Occipital lobe (tissue), 1 donor: ENCODE measurements at regions not wholly inside any gene's neighbourhood (a gene's known extent, or its start where the extent isn't known, plus 50 kb on each side); places are given as distances from the start of the nearest gene placed in this dataset.

Experiments
- DNase-seq: peaks from one replicate; lab custom pipeline; 2025; lab: John Stamatoyannopoulos, UW

DNA sequence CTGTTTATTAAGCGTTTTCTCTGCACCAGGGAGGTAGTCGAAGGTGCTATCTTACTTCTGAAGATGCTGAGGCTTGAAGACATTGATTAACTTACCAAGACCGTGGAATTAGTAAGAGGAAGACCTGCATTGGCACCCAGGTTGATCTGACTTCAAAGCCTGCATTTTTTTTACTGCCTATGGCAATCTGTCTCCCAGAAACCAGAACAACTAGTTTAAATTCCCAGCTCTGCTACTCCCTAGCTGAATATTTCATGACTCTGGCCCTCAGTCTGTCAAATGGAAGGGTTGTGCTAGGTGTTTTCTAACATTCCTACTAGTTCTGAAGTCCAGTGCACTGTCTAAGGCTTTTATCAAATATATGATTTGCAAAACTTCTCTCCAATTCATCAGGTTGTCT lies 52.0 kb upstream of the GRAMD1B start:
- no peak for DNase-seq

DNA sequence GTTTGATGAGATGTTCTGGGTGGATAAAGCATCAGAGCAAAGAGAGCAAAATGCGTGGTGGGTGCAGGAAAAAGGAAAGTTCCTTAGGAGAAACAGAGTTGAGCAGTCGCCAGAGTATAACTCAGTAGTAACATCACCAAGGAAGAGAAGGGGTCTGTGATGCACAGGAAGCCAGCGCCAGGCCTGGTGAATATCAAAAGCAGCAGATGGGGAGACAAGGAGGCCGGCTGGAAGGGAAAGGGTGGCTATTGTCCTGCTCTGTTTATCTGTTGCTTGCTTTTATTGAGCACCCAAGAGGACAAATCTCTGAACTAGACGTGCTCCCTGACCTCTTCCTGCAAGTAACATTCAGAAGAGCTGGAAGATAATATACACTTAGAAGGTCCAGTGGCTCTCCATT lies 52.7 kb upstream of the GRAMD1B start:
- no peak for DNase-seq

DNA sequence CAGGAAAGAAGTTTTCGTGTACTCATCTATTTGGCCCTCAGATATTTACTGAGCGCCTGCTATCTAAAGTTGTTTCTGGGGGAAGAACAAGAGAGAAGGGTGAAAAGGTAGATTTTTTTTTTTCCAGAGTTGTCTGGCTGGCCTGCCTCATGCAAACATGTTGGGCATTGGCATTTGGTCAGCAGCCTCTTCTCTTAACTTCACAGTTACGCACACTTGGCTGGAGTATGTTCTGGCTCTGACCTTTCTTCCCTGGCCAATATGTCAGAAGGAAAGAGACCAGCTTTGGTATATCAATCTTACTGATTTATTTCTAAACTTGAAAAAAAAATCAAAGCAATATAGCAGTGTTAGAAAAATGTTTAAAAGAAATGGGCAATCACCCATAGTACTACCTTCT lies 54.2 kb upstream of the GRAMD1B start:
- DNase-seq, result no peak

DNA sequence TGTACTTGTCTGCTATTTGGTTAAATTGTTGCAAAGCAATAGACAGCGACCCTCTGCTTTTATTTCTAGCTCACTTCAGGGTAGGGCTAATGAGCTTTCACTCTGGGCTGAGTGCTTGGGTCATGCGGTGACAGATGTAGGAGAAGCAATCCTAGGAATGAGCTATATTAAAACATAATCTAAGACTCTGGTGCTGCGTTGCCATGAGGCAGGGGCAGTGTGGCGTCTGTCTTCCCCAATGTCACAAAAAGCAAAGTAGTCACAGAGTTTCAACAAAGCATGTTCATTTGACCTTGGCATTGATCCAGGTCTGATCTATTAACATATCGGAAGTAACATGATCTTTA lies 55.5 kb upstream of the GRAMD1B start:
- DNase-seq, result no peak

DNA sequence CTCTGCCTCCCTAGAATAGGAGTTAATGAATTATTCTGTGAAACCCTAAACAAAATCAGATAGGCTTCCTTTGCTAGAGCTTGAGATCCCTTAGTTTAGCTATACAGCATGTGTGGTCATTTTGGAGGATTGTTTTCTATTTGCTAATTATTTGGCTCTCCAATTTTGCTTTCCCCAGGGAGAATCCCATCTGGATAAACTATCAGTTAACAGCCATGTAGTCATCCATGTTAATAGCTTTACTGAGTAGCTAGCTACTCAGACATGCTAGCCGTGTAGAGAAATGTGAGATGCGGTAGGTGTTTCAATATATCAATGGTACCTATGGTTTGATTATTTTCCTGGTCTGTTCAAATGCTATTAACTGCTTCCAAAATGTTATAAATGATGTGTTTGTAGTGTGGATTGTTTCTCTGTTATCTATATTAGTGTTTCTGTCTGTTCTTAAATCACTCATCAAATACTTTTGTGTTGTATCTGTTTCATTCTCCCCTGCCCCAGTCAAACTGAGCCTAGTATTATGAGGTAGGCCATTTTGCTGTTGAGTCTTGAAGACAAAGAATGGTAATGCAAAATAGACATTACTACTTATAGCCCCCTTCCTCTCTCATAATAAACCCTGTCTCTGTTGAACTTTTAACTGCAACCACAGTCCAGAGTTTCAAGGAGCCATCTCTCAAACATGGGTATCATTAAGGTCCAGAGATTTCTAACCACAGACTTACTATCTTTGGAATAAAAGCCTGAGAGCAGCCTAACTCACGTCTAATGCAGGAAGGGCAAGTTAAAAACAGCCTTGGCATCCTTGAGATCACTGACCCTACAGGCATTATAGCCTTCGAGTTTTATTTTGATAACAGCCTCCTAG lies 56.1 kb upstream of the GRAMD1B start:
- DNase-seq, result no peak

DNA sequence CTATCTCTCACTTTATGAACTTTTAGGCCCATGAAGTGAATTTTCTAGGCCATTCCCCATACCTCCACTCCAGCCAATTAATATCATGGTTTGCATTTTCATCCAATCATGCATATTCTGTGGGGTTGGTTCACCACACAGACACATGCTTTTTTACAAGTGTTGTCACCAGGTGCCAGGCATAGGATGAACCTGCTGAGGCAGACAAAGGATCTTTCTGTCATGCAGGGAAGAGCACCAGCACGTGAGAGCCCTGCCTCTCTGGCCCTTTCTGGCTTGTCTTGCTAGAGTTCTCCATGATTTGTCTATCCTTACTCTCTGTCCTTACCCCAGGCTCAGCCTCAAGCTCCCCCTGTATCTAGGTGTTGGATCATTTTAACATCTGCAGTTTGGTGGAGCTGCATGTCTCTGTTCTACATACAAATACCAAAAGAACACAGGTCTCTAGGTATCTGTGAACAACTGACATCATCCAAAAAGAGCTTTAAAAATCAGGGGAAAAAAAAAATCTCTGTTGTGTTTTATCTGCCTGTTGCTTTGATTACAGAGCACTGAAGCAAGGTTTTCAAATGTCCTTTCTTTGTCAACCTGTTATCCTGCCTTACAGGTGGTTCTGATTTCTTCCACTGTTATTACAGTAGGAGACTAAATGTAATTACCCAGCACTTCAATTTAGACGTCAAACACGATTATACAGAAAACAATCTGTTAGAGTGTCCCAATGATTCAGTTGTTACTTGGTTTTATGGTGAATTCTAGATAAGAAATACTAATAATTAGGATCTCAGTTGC lies 58.4 kb upstream of the GRAMD1B start:
- no peak for DNase-seq

DNA sequence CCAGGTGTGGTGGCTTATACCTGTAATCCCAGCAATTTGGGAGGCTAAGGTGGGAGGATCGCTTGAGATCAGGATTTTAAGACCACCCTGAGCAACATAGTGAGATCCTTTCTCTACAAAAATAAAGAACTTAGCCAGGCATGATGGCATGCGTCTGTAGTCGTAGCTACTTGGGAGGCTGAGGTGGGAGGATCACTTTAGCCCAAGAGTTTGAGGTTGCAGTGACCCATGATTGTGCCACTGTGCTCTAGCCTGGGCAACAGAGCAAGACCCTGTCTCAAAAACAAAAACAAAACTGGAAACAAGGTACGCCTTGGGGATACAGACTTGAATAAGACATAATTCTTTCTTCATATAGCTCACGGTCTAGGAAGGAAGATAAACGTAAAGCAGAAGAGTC lies 63.1 kb upstream of the GRAMD1B start:
- DNase-seq, result no peak

DNA sequence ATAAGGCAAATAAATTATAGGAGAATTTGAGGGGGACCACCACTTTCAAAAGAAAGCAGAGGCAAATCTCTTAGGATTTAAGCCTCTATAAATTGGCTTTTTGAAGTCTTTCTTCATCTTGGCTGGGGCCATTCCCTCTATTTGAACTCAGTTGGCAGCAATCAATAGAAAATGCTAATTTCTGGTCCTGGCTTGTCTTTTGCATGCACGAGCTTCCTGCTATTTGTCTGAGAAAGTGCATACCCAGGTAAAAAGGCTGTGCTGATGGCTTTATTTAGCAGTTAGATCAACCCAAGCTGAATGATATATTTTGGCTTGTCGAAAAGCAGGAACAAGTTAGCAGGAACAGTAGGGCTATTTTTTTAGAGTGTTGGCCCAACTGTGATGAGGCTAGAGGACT lies 64.1 kb upstream of the GRAMD1B start:
- DNase-seq, result no peak

DNA sequence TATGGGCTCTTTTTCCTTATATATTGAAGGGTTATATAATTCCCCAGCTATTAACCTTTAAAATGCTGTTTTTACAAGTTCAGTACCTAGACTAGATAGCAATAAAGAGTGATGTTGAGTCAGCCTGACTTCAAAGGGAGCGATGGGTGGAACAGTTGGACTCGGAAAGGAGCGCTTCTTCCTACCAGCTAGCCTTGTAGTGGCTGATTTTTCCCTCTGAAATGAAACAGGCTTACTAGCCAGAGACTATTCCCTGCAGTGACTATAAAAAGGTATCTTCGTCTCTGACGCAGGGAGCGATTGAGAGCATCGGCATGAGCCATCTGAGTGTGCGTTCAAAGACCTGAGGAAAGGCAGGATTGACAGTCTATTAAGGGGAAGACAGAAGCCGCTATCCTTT lies 66.0 kb upstream of the GRAMD1B start:
- DNase-seq, result no peak

DNA sequence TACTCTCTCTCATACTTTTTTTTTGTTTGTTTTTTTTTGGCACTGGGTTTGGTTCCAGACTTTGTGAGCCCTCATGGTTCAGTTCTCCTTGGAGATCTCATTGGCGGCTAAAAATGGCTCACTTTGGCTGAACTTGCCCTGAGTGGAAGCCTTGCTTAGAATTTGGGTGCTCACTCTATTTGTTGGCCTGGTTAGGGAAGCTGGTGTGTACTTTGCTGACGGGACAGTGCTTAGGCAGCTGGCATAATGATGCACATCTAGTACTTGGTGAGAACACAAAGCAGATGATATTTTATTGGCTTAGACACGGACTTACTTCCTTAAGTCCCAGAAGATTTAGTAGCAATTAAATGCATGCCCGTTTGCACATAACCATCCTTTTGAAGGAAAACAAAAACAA lies 66.5 kb upstream of the GRAMD1B start:
- DNase-seq, result no peak

DNA sequence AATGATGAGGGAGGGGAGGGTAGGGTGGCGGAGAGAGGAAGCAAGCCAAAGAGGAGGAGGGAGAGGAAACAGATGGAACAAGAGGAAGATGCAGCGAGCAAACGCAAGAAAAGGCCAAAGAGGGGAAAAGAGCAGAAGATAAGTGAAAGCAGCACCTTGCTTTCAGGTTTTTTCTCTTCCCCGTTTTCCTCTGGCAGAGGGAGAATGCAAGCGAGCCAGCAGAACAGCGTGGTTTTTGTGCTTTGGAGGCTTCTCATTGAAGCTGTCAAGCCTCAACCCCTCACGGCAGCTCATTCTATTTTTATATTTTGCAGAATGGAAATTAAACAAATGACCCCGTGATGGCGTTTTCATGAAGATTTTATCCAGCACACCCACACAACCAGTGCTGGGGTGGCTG lies 67.1 kb upstream of the GRAMD1B start:
- DNase-seq, result no peak

DNA sequence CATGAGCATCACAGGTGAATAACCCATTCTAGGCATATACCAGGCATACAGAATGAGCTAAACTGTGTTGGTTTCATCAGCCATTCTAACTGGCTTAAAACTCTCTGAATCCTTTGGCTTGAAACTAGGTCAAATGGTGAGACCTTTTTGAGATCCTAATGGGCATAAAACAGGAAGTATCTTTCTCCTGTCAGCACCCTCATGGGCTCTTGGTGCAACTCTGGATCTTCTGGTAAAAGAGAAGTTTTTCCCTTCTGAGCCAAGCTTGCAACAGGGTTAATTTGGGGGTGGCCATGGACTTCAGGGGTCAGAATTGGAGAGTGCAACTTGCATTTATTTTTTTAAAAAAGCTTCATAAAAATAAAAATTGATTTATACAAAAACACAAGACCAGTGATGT lies 67.9 kb upstream of the GRAMD1B start:
- DNase-seq, result no peak

DNA sequence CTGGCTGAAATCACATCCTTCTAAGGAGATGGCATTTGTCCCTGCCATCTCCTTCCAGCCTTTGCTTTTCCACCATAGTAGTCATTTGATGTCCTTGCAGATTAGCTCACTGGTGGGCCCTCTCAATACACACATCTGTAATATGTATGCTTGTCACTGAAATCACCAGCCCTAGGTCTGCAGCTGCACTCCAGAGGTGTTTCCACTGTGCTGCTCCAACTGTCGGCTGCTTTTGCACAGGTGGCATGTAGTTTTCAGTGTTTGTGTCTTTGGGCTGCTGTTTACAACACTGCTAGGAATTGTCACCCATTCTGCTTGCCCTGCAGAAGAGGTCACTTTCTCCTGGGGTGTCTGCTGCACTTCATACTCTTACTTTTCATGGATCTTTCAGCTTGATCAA lies 69.0 kb upstream of the GRAMD1B start:
- DNase-seq, result no peak

DNA sequence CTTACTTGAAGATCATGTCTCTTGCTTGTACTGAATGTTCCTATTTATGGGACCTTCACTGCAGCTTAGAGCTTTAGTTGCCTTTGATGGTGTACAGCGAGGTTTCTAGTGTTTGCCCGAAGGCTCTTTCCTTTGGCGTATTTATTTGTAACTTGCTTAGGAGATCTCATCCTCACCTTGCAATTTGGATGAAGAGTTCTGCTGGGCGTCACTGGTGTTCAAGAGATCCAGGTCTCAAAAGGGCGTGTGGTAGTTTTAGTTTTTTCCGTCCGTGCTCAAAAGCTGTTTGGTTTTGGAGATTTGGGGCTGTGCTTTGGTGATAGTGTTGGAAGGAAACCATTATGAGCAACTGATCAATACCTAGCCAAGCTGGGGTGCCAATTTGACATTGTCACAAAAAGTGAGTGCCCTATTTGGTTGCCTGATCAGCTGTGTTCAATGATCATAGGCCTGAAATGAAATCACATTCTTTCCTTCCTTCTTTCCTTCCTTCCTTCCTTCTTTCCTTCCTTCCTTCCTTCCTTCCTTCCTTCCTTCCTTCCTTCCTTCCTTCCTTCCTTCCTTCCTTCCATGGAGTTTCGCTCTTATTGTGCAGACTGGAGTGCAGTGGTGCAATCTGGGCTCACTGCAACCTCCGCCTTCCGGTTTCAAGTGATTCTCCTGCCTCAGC lies 69.7 kb upstream of the GRAMD1B start:
- DNase-seq, result no peak

DNA sequence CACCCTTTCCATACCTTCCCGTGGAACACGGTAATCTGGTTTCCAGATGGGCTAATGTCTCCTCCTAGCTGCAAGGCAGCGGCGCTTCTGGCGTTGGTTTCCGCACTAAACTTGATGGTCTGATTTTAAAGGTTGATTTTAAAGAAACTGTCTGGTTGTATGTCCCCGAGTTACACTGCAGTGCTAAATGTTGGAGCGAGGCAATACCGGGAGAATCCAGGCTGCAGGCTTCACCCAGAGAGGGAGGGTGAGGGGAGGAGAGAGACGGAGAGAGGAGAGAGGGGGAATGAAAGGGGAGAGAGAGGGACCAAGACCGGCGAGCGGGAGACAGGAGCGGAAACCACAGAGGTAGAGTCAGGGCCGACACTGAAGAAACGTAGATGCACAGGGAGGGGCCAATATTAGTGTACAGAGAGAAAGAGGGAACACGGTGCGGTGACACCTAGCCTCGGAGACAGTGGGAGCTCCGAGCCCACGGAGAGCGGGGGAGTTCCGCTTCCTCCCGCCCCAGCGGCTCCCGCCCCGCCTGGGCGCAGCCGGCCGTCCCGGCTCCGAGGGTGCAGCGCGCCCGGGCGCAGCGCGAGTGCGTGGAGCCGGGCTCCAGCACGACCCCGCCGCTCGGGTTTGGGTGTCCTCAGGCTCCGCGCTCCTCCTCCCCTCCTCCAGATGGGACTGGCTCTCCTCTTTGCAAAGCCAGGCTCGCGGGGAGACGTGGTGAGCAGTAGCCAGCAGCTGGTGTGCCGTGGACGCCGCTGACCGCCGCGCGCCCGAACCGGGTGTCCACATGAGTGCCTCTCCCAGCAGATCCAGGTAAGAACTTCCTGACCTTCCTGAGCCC lies 71.9 kb upstream of the GRAMD1B start:
- DNase-seq, result no peak

DNA sequence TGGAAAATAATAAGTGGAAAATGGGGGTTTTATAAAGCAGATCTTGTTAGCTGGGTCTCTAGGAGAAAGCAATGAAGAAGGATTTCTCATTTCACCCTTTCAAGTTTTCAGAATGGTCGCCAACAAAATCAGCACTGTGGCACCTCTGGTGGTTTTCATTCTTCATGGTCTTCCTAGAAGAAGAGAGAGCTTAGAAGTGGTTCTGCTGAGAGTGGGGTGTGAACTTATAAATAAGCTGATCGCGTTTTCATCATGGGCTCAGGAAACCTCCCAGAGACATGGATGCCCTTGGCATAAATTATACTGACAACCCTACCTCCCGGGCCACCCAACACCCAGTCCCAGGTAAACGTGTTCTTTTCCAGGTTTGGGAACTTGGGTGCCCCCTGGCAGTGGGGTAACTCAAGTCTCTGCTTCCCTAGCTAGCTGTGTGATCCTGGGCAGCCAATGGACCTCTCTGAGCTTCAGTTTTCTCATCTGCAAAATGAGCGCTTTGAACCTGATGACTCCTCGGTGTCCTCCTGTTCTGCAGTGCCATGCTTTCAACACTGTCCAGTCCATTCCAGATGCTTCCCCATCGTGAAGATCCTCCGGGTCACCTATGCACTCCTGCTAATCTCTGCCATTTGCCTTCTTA lies 72.6 kb upstream of the GRAMD1B start:
- no peak for DNase-seq

DNA sequence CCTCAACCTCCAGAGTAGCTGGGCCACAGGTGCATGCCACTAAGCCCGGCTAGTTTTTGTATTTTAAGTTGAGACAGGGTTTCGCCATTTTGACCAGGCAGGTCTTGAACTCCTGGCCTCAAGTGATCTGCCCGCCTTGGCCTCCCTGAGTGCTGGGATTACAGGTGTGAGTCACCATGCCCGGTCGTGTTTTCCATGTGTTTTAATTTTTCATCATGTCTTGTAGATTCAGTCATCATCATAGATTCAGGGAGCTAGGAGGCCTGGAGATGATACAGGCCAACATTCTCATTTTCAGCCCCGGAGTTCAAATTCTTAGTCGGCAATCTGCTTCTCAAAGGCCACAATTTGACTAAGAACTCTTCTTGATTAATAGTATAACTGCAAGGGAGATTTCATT lies 73.5 kb upstream of the GRAMD1B start:
- DNase-seq, result no peak

DNA sequence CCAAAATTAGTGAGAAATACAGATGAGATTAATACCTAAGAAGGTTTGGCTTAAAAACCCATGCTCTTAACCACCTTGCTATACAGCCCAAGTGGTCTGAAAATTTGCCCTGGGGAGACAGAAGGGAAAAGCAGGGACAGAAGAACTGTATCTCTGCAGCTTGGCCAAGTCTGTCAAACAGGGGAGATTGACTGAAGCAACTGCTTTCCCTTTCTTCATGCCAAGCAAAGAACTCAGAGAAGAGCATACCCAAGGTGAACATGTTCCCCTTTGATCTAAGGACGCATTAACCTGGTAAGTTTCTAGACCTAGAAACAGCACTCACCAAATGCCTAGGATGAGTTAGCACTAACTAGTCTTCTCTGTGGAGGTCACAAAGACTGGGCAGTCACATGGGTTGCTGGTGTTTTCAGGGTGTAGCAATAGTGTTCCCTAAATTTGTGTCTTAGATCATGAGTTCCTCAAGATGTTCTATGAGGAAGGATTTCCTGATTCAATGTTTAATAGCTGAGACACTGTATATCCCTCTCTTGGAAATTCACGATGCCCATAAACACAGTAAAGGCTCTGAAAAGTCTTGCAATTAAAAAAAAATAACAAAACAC lies 75.6 kb upstream of the GRAMD1B start:
- DNase-seq, result no peak

DNA sequence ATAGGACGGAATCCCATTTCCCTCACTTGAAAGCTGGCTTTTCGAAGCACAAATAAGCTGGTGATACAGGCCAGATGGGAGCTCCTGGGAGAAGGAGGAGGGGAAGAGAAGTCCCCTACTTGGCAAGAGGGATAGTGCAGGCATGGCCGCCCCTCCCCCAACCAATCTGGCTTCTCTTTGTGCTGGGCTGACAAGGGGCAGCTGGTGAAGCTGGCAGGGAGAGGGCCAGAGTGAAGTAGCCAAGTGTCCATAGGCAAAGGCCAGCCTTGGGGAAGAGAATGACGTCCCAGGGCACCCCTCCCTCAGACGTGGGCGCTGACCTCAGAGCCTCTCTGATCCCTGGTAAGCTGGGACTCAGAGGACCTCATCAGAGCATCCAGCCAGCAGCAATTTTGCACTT lies 78.7 kb upstream of the GRAMD1B start:
- peak; percentile 32 for DNase-seq

DNA sequence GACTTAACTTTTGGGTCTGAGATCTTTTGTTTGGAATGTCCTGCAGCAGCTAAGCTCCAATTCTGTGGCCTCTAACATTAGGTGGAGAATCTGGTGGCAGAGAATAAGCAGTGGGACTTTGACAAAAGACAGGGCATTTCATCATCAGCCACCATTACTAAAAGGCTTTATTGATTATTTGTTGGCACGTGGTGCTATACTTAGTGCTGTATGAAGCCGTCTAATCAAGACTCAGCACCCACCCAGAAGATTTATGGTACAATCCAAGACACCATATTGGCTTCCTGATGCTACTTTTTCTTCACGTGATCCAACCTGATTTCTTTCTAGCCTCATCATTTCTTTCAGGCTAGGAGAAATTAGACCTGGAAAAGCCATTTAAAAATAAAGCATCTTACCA lies 80.7 kb upstream of the GRAMD1B start:
- DNase-seq, result no peak
